Astrocyte (in vitro differentiated cells and primary cell): ENCODE measurements at regions not wholly inside any gene's neighbourhood (a gene's known extent, or its start where the extent isn't known, plus 50 kb on each side); places are given as distances from the start of the nearest gene placed in this dataset.

Source experiments
- DNase-seq: peaks from one replicate; pipeline ENCODE4 v3.0.0-alpha.2; 2010; ENCODE audit warnings: low read depth
- FAIRE-seq: peaks from 2 replicates; lab custom pipeline; 2011; peaks lifted over from hg19 to GRCh38; lab: Jason Lieb, UNC
- H2AFZ ChIP-seq: 2 replicates; pipeline ENCODE4 v1.6.0; 2012; ENCODE audit warnings: low read depth, low read length, inconsistent platforms
- H3K27ac ChIP-seq: 2 replicates; pipeline ENCODE4 v1.5.1; 2011; ENCODE audit warnings: low read depth, low read length, inconsistent platforms
- H3K27me3 ChIP-seq: 2 replicates; pipeline ENCODE4 v1.6.0; 2011; ENCODE audit warnings: low read length, inconsistent platforms; ENCODE audit not compliant: insufficient read depth
- H3K36me3 ChIP-seq: 2 replicates; pipeline ENCODE4 v1.5.1; 2011; ENCODE audit warnings: low read length, inconsistent platforms; ENCODE audit not compliant: insufficient read depth
- H3K4me1 ChIP-seq: 2 replicates; pipeline ENCODE4 v1.5.1; 2011; ENCODE audit warnings: low read length, inconsistent platforms; ENCODE audit not compliant: insufficient read depth
- H3K4me2 ChIP-seq: 2 replicates; pipeline ENCODE4 v1.6.0; 2012; ENCODE audit warnings: low read length, inconsistent platforms
- H3K4me3 ChIP-seq: 2 replicates; pipeline ENCODE4 v1.5.1; 2011; ENCODE audit warnings: low read depth, mild to moderate bottlenecking, low read length, inconsistent platforms; ENCODE audit not compliant: insufficient read depth
- H3K79me2 ChIP-seq: 2 replicates; pipeline ENCODE4 v1.6.0; 2012; ENCODE audit warnings: mild to moderate bottlenecking, low read length, inconsistent platforms; ENCODE audit not compliant: insufficient read depth
- H3K9ac ChIP-seq: 2 replicates; pipeline ENCODE4 v1.6.0; 2012; ENCODE audit warnings: mild to moderate bottlenecking, low read length, inconsistent platforms
- H3K9me3 ChIP-seq: 2 replicates; pipeline ENCODE4 v1.5.1; 2012; ENCODE audit warnings: low read depth, mild to moderate bottlenecking, low read length, inconsistent platforms; ENCODE audit not compliant: insufficient read depth
- H4K20me1 ChIP-seq: 2 replicates; pipeline ENCODE4 v1.6.0; 2012; ENCODE audit warnings: low read length, inconsistent platforms; ENCODE audit not compliant: insufficient read depth
- H3K27ac Mint-ChIP-seq: one replicate; pipeline ENCODE4 v1.8.0; 2021; ENCODE audit warnings: mild to moderate bottlenecking, mixed read lengths; ENCODE audit not compliant: unreplicated experiment
- H3K27me3 Mint-ChIP-seq: one replicate; pipeline ENCODE4 v1.8.0; 2021; ENCODE audit warnings: low read depth, mixed read lengths; ENCODE audit not compliant: unreplicated experiment
- H3K36me3 Mint-ChIP-seq: one replicate; pipeline ENCODE4 v1.8.0; 2021; ENCODE audit warnings: low read depth, mixed read lengths; ENCODE audit not compliant: unreplicated experiment
- H3K4me1 Mint-ChIP-seq: one replicate; pipeline ENCODE4 v1.8.0; 2021; ENCODE audit warnings: low read depth, mixed read lengths; ENCODE audit not compliant: unreplicated experiment
- H3K4me3 Mint-ChIP-seq: one replicate; pipeline ENCODE4 v1.8.0; 2021; ENCODE audit warnings: mild to moderate bottlenecking, moderate library complexity, mixed read lengths; ENCODE audit not compliant: unreplicated experiment
- H3K9me3 Mint-ChIP-seq: one replicate; pipeline ENCODE4 v1.8.0; 2021; ENCODE audit warnings: mild to moderate bottlenecking, mixed read lengths; ENCODE audit not compliant: unreplicated experiment
- EZH2 ChIP-seq: IDR thresholded peaks from 2 replicates; pipeline ENCODE4 v1.6.1; 2012; ENCODE audit warnings: mild to moderate bottlenecking, low read length, inconsistent platforms; ENCODE audit not compliant: insufficient read depth
- TF ChIP-seq, protein P1 (sequence below): IDR thresholded peaks from 2 replicates; pipeline ENCODE4 v1.5.1; 2011; ENCODE audit warnings: low read depth, mild to moderate bottlenecking, inconsistent platforms, low read length, moderate library complexity; ENCODE audit not compliant: insufficient read depth

GRCh38 chr4:14910411-14910810 lies 91.9 kb upstream of the CPEB2 start:
- no peaks in the 10 kb centered on the region for H3K36me3 Mint-ChIP-seq
- no peaks in the 10 kb centered on the region for H3K36me3 ChIP-seq
- H3K27me3 ChIP-seq = peaks cover 10% of the 10 kb centered on the region
- H3K4me3 ChIP-seq = no peak overlapping the region
- peaks cover 8% of the 10 kb centered on the region for H3K4me1 ChIP-seq
- H3K27me3 Mint-ChIP-seq = peaks cover 8% of the 10 kb centered on the region
- peak overlapping the region; percentile 69 for H3K27ac Mint-ChIP-seq
- no peaks in the 10 kb centered on the region for H3K9me3 ChIP-seq
- FAIRE-seq (no peak), DNase-seq (no peak)
- H2AFZ ChIP-seq = no peak overlapping the region
- TF ChIP-seq, protein P1, sequence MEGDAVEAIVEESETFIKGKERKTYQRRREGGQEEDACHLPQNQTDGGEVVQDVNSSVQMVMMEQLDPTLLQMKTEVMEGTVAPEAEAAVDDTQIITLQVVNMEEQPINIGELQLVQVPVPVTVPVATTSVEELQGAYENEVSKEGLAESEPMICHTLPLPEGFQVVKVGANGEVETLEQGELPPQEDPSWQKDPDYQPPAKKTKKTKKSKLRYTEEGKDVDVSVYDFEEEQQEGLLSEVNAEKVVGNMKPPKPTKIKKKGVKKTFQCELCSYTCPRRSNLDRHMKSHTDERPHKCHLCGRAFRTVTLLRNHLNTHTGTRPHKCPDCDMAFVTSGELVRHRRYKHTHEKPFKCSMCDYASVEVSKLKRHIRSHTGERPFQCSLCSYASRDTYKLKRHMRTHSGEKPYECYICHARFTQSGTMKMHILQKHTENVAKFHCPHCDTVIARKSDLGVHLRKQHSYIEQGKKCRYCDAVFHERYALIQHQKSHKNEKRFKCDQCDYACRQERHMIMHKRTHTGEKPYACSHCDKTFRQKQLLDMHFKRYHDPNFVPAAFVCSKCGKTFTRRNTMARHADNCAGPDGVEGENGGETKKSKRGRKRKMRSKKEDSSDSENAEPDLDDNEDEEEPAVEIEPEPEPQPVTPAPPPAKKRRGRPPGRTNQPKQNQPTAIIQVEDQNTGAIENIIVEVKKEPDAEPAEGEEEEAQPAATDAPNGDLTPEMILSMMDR = no peak
- no peak for TF ChIP-seq EZH2
- no peak overlapping the region for H3K4me3 Mint-ChIP-seq
- H3K79me2 ChIP-seq = no peaks in the 10 kb centered on the region
- H3K9ac ChIP-seq = no peak overlapping the region
- H3K4me1 Mint-ChIP-seq = peaks cover 23% of the 10 kb centered on the region
- H3K27ac ChIP-seq = no peak overlapping the region
- no peaks in the 10 kb centered on the region for H4K20me1 ChIP-seq
- H3K9me3 Mint-ChIP-seq = peaks cover 2% of the 10 kb centered on the region
- no peak overlapping the region for H3K4me2 ChIP-seq

DNA sequence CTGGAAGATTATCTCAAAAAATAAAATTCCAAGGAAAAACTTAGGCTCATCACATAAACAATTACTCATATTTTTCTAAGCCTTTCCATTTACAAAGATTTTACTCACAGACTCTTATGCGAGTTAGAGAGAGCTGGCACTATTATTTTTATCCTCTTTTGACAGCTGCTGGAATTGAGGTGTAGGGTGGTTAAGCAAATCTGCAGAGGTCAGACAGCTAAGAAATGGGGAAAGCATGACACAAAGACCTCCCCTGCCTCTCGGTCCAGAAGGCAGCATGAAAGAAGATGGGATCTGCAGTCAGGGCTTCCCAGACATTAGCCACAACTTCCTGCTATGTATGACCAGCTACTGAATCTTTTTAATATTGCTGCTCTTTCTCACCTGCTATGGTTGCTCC lies 89.9 kb upstream of the CPEB2 start:
- Histone ChIP-seq H3K27me3 (peaks cover 10% of the 10 kb centered on the region), H3K9ac (no peak overlapping the region), H3K27ac (no peak overlapping the region), H3K4me3 (no peak overlapping the region), H3K36me3 (no peaks in the 10 kb centered on the region), H4K20me1 (no peaks in the 10 kb centered on the region), H3K79me2 (no peaks in the 10 kb centered on the region), H2AFZ (no peak overlapping the region), H3K9me3 (no peaks in the 10 kb centered on the region), H3K4me1 (peaks cover 19% of the 10 kb centered on the region), H3K4me2 (no peak overlapping the region)
- FAIRE-seq = no peak
- Mint-ChIP-seq H3K4me1 (peaks cover 27% of the 10 kb centered on the region), H3K27ac (no peak overlapping the region), H3K36me3 (no peaks in the 10 kb centered on the region), H3K4me3 (no peak overlapping the region), H3K9me3 (no peaks in the 10 kb centered on the region), H3K27me3 (peaks cover 8% of the 10 kb centered on the region)
- TF ChIP-seq, protein P1 = no peak
- no peak for TF ChIP-seq EZH2
- no peak for DNase-seq

DNA sequence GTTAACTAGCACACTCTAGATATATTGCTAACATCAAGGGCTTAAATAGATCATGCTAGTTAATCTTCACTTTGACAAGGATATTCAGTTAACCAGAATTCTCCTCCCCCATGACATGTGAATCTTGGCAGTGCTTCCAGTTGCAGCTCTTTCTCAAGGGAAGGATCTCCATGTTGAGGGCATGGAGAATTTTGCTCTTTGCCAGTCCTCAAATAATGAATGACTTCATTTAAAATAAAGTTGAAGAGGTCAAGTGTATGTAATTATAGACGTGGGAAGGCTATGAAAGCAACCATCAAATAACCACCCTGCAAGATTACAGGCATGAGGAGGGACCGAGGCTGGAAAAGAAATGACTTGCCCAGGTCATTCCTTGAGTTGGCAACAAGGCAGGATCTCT lies 87.3 kb upstream of the CPEB2 start:
- H3K9me3 ChIP-seq = no peaks in the 10 kb centered on the region
- DNase-seq (no peak), FAIRE-seq (no peak)
- H3K4me3 ChIP-seq = no peak overlapping the region
- no peak overlapping the region for H3K27ac Mint-ChIP-seq
- no peaks in the 10 kb centered on the region for H3K9me3 Mint-ChIP-seq
- no peaks in the 10 kb centered on the region for H3K36me3 ChIP-seq
- no peaks in the 10 kb centered on the region for H4K20me1 ChIP-seq
- H3K79me2 ChIP-seq = no peaks in the 10 kb centered on the region
- no peak overlapping the region for H2AFZ ChIP-seq
- TF ChIP-seq, protein P1 = no peak
- no peak for TF ChIP-seq EZH2
- peaks cover 11% of the 10 kb centered on the region for H3K4me1 Mint-ChIP-seq
- no peaks in the 10 kb centered on the region for H3K36me3 Mint-ChIP-seq
- H3K27me3 ChIP-seq = peaks cover 7% of the 10 kb centered on the region
- no peak overlapping the region for H3K9ac ChIP-seq
- H3K27ac ChIP-seq = no peak overlapping the region
- H3K27me3 Mint-ChIP-seq = peaks cover 8% of the 10 kb centered on the region
- H3K4me1 ChIP-seq = peaks cover 14% of the 10 kb centered on the region
- no peak overlapping the region for H3K4me3 Mint-ChIP-seq
- no peak overlapping the region for H3K4me2 ChIP-seq
